ENCODE measurements at regions not wholly inside any gene's neighbourhood (a gene's known extent, or its start where the extent isn't known, plus 50 kb on each side); places are given as distances from the start of the nearest gene placed in this dataset.

- no peak for TF ChIP-seq SIN3A (IDR thresholded peaks at IDR 0.05; ENCODE audit: borderline replicate concordance, insufficient read depth, low read length)
- TF ChIP-seq POLR2AphosphoS5 (IDR thresholded peaks at IDR 0.05; ENCODE audit: low read depth, low read length): no peak
- no peak for TF ChIP-seq TAF1 (IDR thresholded peaks at IDR 0.05; ENCODE audit: borderline replicate concordance, insufficient read depth, low read length)
- no peak for TF ChIP-seq REST (IDR thresholded peaks at IDR 0.05; ENCODE audit: insufficient read depth in 1 of 2, low read depth in 2 of 2, low read length in 2 of 2)
- no peak for TF ChIP-seq FOXP2 (optimal IDR thresholded peaks at IDR 0.05; ENCODE audit: borderline replicate concordance, extremely low read depth, extremely low read length, insufficient read depth)
These were observed 356.6 kb upstream of the JAG1 start for GRCh38 chr20:11030351-11030750.

- TF ChIP-seq REST (IDR thresholded peaks at IDR 0.05; ENCODE audit: insufficient read depth in 1 of 2, low read depth in 2 of 2, low read length in 2 of 2): no peak
- TF ChIP-seq TAF1 (IDR thresholded peaks at IDR 0.05; ENCODE audit: borderline replicate concordance, insufficient read depth, low read length): no peak
- no peak for TF ChIP-seq POLR2AphosphoS5 (IDR thresholded peaks at IDR 0.05; ENCODE audit: low read depth, low read length)
- no peak for TF ChIP-seq FOXP2 (optimal IDR thresholded peaks at IDR 0.05; ENCODE audit: borderline replicate concordance, extremely low read depth, extremely low read length, insufficient read depth)
- no peak for TF ChIP-seq SIN3A (IDR thresholded peaks at IDR 0.05; ENCODE audit: borderline replicate concordance, insufficient read depth, low read length)
These were observed 357.5 kb upstream of the JAG1 start for GRCh38 chr20:11031300-11031699.

GRCh38 chr20:11032611-11033010, 358.8 kb upstream of the JAG1 start:
- TF ChIP-seq SIN3A (IDR thresholded peaks at IDR 0.05; ENCODE audit: borderline replicate concordance, insufficient read depth, low read length) (no peak), REST (IDR thresholded peaks at IDR 0.05; ENCODE audit: insufficient read depth in 1 of 2, low read depth in 2 of 2, low read length in 2 of 2) (no peak), TAF1 (IDR thresholded peaks at IDR 0.05; ENCODE audit: borderline replicate concordance, insufficient read depth, low read length) (no peak), POLR2AphosphoS5 (IDR thresholded peaks at IDR 0.05; ENCODE audit: low read depth, low read length) (no peak), FOXP2 (optimal IDR thresholded peaks at IDR 0.05; ENCODE audit: borderline replicate concordance, extremely low read depth, extremely low read length, insufficient read depth) (no peak)

- TF ChIP-seq SIN3A (IDR thresholded peaks at IDR 0.05; ENCODE audit: borderline replicate concordance, insufficient read depth, low read length) (no peak), REST (IDR thresholded peaks at IDR 0.05; ENCODE audit: insufficient read depth in 1 of 2, low read depth in 2 of 2, low read length in 2 of 2) (no peak), TAF1 (IDR thresholded peaks at IDR 0.05; ENCODE audit: borderline replicate concordance, insufficient read depth, low read length) (no peak), POLR2AphosphoS5 (IDR thresholded peaks at IDR 0.05; ENCODE audit: low read depth, low read length) (no peak)
These were observed 360.2 kb upstream of the JAG1 start for GRCh38 chr20:11034025-11034424.

GRCh38 chr20:11035211-11035610, 361.4 kb upstream of the JAG1 start:
- TF ChIP-seq TAF1 (IDR thresholded peaks at IDR 0.05; ENCODE audit: borderline replicate concordance, insufficient read depth, low read length) (no peak), FOXP2 (optimal IDR thresholded peaks at IDR 0.05; ENCODE audit: borderline replicate concordance, extremely low read depth, extremely low read length, insufficient read depth) (no peak), SIN3A (IDR thresholded peaks at IDR 0.05; ENCODE audit: borderline replicate concordance, insufficient read depth, low read length) (no peak), REST (IDR thresholded peaks at IDR 0.05; ENCODE audit: insufficient read depth in 1 of 2, low read depth in 2 of 2, low read length in 2 of 2) (no peak), POLR2AphosphoS5 (IDR thresholded peaks at IDR 0.05; ENCODE audit: low read depth, low read length) (no peak)
